BLaER1 (cell line): ENCODE measurements at regions not wholly inside any gene's neighbourhood (a gene's known extent, or its start where the extent isn't known, plus 50 kb on each side); places are given as distances from the start of the nearest gene placed in this dataset.
"Not testable (repeated sequence)": the region's sequence is repeated elsewhere in the genome, so short reads cannot be mapped to it uniquely, and the experiment has no call there.

ENCODE experiments used
- H3K27ac ChIP-seq: shearing (Covaris generic); formaldehyde crosslinking; 2 replicates; pipeline ENCODE4 v1.8.1; 2022
- H3K27me3 ChIP-seq: shearing (Covaris generic); formaldehyde crosslinking; 2 replicates; pipeline ENCODE4 v1.8.1; 2022
- H3K36me3 ChIP-seq: shearing (Covaris generic); formaldehyde crosslinking; 2 replicates; pipeline ENCODE4 v1.8.1; 2022
- H3K4me1 ChIP-seq: shearing (Covaris generic); formaldehyde crosslinking; 2 replicates; pipeline ENCODE4 v1.8.1; 2022
- H3K4me2 ChIP-seq: shearing (Covaris generic); formaldehyde crosslinking; 2 replicates; pipeline ENCODE4 v1.8.1; 2022
- H3K4me3 ChIP-seq: shearing (Covaris generic); formaldehyde crosslinking; 2 replicates; pipeline ENCODE4 v1.8.1; 2022
- H3K9ac ChIP-seq: shearing (Covaris generic); formaldehyde crosslinking; 2 replicates; pipeline ENCODE4 v1.8.1; 2022
- H3K9me3 ChIP-seq: shearing (Covaris generic); formaldehyde crosslinking; 2 replicates; pipeline ENCODE4 v1.8.1; 2022
- H4K20me1 ChIP-seq: shearing (Covaris generic); formaldehyde crosslinking; 2 replicates; pipeline ENCODE4 v1.8.1; 2022
- Cebpa-rat ChIP-seq: shearing (Covaris generic); IDR thresholded peaks from 2 replicates; pipeline ENCODE4 v1.8.1; 2022

GRCh38 chr2:39919511-39920306 lies 140.7 kb upstream of the THUMPD2 start:
- Histone ChIP-seq H3K4me3 (no peak overlapping the region), H3K27me3 (no peaks in the 10 kb centered on the region), H3K4me2 (peak overlapping the region; percentile 80), H4K20me1 (no peaks in the 10 kb centered on the region), H3K36me3 (no peaks in the 10 kb centered on the region), H3K9me3 (no peaks in the 10 kb centered on the region), H3K27ac (peak overlapping the region; percentile 47; the same call in 1 of the 2 replicates), H3K9ac (no peak overlapping the region; the same call in 1 of the 2 replicates), H3K4me1 (peaks cover 29% of the 10 kb centered on the region)
- no peak for TF ChIP-seq Cebpa-rat

DNA sequence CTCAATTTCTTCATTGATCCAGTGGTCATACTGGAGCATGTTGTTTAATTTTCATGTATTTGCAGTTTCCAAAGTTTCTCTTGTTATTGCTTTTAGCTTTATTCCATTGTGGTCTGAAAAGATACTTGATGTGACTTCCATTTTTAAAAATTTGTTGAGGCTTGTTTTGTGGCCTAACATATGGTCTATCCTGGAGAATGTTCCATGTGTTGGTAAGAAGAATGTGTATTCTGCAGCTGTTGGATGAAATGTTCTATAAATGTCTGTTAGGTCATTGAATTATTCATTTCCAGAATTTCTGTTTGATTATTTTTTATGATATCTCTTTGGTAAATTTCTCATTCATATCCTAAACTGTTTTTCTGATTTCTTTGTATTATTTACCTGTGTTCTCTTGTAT lies 139.8 kb upstream of the THUMPD2 start:
- Histone ChIP-seq H3K36me3 (no peaks in the 10 kb centered on the region), H4K20me1 (no peaks in the 10 kb centered on the region), H3K4me3 (no peak overlapping the region), H3K9ac (no peak overlapping the region), H3K27ac (no peak overlapping the region), H3K9me3 (no peaks in the 10 kb centered on the region), H3K4me1 (peaks cover 33% of the 10 kb centered on the region), H3K27me3 (no peaks in the 10 kb centered on the region), H3K4me2 (no peak overlapping the region; the same call in 1 of the 2 replicates)
- TF ChIP-seq Cebpa-rat: no peak

- not testable (repeated sequence) for H3K9ac ChIP-seq, H3K36me3 ChIP-seq, H3K4me2 ChIP-seq, H4K20me1 ChIP-seq, H3K4me3 ChIP-seq, H3K9me3 ChIP-seq, H3K27ac ChIP-seq, H3K27me3 ChIP-seq
- peaks cover 36% of the 10 kb centered on the region for H3K4me1 ChIP-seq
Measured at GRCh38 chr2:39917371-39917770, 138.3 kb upstream of the THUMPD2 start.

GRCh38 chr2:39914949-39915348 lies 135.9 kb upstream of the THUMPD2 start:
- Histone ChIP-seq H4K20me1 (no peaks in the 10 kb centered on the region), H3K36me3 (no peaks in the 10 kb centered on the region), H3K4me1 (peaks cover 23% of the 10 kb centered on the region), H3K4me2 (no peak overlapping the region), H3K27ac (no peak overlapping the region), H3K9ac (no peak overlapping the region), H3K9me3 (no peaks in the 10 kb centered on the region), H3K27me3 (no peaks in the 10 kb centered on the region), H3K4me3 (no peak overlapping the region)
- TF ChIP-seq Cebpa-rat: no peak

- 0 out of 2 replicates have a peak overlapping the region, but pooled peaks have one; percentile 3 for H3K4me2 ChIP-seq
- peaks cover 18% of the 10 kb centered on the region for H3K4me1 ChIP-seq
- no peak for TF ChIP-seq Cebpa-rat
- H3K9me3 ChIP-seq: no peaks in the 10 kb centered on the region
- H4K20me1 ChIP-seq: no peaks in the 10 kb centered on the region
- no peak overlapping the region for H3K4me3 ChIP-seq
- H3K36me3 ChIP-seq: no peaks in the 10 kb centered on the region
- H3K9ac ChIP-seq: no peak overlapping the region
- H3K27me3 ChIP-seq: no peaks in the 10 kb centered on the region
- peak overlapping the region; percentile 40; the same call in 1 of the 2 replicates for H3K27ac ChIP-seq
Measured at GRCh38 chr2:39913648-39914461, 134.8 kb upstream of the THUMPD2 start.

GRCh38 chr2:39902103-39902502 lies 123.0 kb upstream of the THUMPD2 start:
- H4K20me1 ChIP-seq: no peaks in the 10 kb centered on the region
- H3K4me2 ChIP-seq: no peak overlapping the region
- H3K4me3 ChIP-seq: no peak overlapping the region
- TF ChIP-seq Cebpa-rat: no peak
- no peaks in the 10 kb centered on the region for H3K36me3 ChIP-seq
- H3K9me3 ChIP-seq: peaks cover 14% of the 10 kb centered on the region; the same call in 1 of the 2 replicates
- no peaks in the 10 kb centered on the region for H3K4me1 ChIP-seq
- no peaks in the 10 kb centered on the region for H3K27me3 ChIP-seq
- no peak overlapping the region for H3K27ac ChIP-seq
- no peak overlapping the region for H3K9ac ChIP-seq

GRCh38 chr2:39898934-39899333 lies 119.9 kb upstream of the THUMPD2 start:
- no peaks in the 10 kb centered on the region for H3K27me3 ChIP-seq
- no peaks in the 10 kb centered on the region for H3K4me1 ChIP-seq
- H3K36me3 ChIP-seq: no peaks in the 10 kb centered on the region
- no peak overlapping the region for H3K27ac ChIP-seq
- no peaks in the 10 kb centered on the region for H4K20me1 ChIP-seq
- peaks cover 14% of the 10 kb centered on the region; the same call in 1 of the 2 replicates for H3K9me3 ChIP-seq
- no peak overlapping the region for H3K9ac ChIP-seq
- TF ChIP-seq Cebpa-rat: no peak
- H3K4me2 ChIP-seq: no peak overlapping the region
- no peak overlapping the region for H3K4me3 ChIP-seq

DNA sequence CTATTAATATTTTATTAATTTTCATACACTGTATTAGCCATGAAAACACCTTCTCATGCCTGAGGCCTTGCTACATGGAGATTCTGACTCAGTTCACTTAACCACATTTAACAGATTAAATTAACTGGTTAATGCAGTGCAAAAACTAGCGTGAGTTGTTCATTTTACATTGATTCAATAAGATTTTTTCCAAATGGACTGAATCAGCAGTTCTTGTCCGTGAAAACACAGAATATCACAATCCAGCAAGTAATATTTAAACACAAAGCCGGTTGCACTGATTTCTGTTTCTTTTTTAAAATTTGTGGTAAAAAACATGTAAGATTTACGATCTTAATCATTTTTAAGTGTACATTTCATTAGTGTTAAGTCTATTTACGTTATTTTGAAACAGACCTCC lies 118.2 kb upstream of the THUMPD2 start:
- Histone ChIP-seq H3K27me3 (no peaks in the 10 kb centered on the region), H3K4me3 (no peak overlapping the region), H3K36me3 (no peaks in the 10 kb centered on the region), H3K27ac (no peak overlapping the region), H3K9ac (no peak overlapping the region), H3K4me2 (no peak overlapping the region), H3K9me3 (peaks cover 14% of the 10 kb centered on the region; the same call in 1 of the 2 replicates), H3K4me1 (no peaks in the 10 kb centered on the region), H4K20me1 (no peaks in the 10 kb centered on the region)
- no peak for TF ChIP-seq Cebpa-rat

GRCh38 chr2:39894082-39894481 lies 115.0 kb upstream of the THUMPD2 start:
- Histone ChIP-seq H3K27ac (no peak overlapping the region), H3K4me2 (no peak overlapping the region), H4K20me1 (no peaks in the 10 kb centered on the region), H3K4me3 (no peak overlapping the region), H3K4me1 (no peaks in the 10 kb centered on the region), H3K9me3 (0 out of 2 replicates have a peak, but pooled peaks cover 6% of the 10 kb centered on the region), H3K27me3 (no peaks in the 10 kb centered on the region), H3K36me3 (no peaks in the 10 kb centered on the region), H3K9ac (no peak overlapping the region)
- no peak for TF ChIP-seq Cebpa-rat

DNA sequence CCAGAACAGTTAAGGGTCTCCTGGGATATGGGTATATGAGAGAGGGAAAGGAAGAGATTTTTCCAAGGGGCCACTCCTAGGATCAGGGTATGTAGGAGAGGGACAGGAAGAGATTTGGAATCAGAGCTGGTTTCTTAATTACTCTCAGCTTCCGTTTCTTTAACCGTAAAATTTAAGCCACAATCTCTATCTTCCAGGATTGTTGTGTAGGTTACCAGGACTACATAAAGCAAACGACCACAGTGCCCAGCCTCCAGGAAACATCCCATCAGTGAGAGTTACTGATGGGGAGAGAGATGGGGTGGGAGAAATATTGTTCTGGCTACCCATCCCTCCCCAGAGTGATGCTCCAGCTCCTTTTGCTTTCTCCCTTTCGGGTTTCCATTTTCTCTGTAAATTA lies 114.6 kb upstream of the THUMPD2 start:
- TF ChIP-seq Cebpa-rat: no peak
- no peaks in the 10 kb centered on the region for H3K4me1 ChIP-seq
- H3K4me2 ChIP-seq: no peak overlapping the region
- H4K20me1 ChIP-seq: no peaks in the 10 kb centered on the region
- H3K27ac ChIP-seq: no peak overlapping the region
- H3K9me3 ChIP-seq: 0 out of 2 replicates have a peak, but pooled peaks cover 1% of the 10 kb centered on the region
- no peaks in the 10 kb centered on the region for H3K36me3 ChIP-seq
- no peak overlapping the region for H3K9ac ChIP-seq
- no peaks in the 10 kb centered on the region for H3K27me3 ChIP-seq
- H3K4me3 ChIP-seq: no peak overlapping the region
